NB4 (cell line): ENCODE measurements at regions not wholly inside any gene's neighbourhood (a gene's known extent, or its start where the extent isn't known, plus 50 kb on each side); places are given as distances from the start of the nearest gene placed in this dataset.

ENCODE experiments used
- MYC ChIP-seq: IDR thresholded peaks from 2 replicates; pipeline ENCODE4 v1.6.1; 2011; ENCODE audit warnings: low read depth, low read length
- POLR2A ChIP-seq: IDR thresholded peaks from 2 replicates; pipeline ENCODE4 v1.6.1; 2011; ENCODE audit warnings: mild to moderate bottlenecking; ENCODE audit not compliant: insufficient read length; ENCODE audit errors: extremely low read depth
- TF ChIP-seq, protein P1 (sequence below): IDR thresholded peaks from one replicate; pipeline ENCODE4 v1.5.1; 2012; ENCODE audit warnings: low read depth, low read length

DNA sequence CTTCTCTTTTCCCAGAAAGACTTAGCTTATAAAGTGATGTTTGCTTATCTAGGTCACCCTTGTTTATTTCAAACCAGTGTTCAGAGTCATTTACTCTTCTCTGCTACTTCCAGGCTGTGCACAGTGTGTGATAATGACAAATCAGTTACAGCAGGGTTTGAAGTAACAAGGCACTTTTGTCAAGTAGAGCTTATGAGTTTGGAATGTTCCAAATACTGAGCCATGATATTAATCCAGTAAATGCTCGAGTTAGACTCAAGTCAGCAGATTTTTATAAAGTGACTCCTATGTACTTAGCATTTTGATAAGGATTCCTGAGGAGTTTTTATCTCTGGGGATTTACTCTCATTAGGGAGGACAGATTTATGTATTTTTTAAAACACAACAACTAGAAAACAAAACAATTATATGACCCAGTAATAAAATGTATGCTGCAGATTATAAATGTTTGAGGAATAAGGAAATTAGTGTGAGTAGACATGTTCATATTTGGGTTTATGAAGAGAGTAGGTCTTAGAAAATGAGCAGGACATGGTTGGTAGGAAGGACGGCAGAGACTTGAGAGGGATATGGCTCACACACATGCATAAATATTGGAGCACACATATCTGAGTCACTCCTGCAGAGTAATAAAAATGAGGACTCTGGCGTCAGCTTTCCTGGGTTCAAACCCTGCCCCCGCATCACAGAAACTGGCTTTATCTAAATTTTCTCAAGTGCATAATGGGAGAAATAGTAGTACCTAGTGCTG, 271.2 kb downstream of the FBXO8 start:
- TF ChIP-seq, protein P1, sequence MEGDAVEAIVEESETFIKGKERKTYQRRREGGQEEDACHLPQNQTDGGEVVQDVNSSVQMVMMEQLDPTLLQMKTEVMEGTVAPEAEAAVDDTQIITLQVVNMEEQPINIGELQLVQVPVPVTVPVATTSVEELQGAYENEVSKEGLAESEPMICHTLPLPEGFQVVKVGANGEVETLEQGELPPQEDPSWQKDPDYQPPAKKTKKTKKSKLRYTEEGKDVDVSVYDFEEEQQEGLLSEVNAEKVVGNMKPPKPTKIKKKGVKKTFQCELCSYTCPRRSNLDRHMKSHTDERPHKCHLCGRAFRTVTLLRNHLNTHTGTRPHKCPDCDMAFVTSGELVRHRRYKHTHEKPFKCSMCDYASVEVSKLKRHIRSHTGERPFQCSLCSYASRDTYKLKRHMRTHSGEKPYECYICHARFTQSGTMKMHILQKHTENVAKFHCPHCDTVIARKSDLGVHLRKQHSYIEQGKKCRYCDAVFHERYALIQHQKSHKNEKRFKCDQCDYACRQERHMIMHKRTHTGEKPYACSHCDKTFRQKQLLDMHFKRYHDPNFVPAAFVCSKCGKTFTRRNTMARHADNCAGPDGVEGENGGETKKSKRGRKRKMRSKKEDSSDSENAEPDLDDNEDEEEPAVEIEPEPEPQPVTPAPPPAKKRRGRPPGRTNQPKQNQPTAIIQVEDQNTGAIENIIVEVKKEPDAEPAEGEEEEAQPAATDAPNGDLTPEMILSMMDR = no peak
- TF ChIP-seq POLR2A = no peak
- TF ChIP-seq MYC = no peak
